Thyroid gland (tissue), 4 donors: ENCODE measurements at regions not wholly inside any gene's neighbourhood (a gene's known extent, or its start where the extent isn't known, plus 50 kb on each side); places are given as distances from the start of the nearest gene placed in this dataset.

Experiments used
- DNase-seq, 2 donors: peaks; one replicate each; pipeline ENCODE4 v3.0.0-alpha.2; 2019
- H3K27ac ChIP-seq, 3 donors: fragments of 200-600 bp; sonication (generic); 1 replicate in 2 of 3; 2 replicates in 1 of 3; pipeline ENCODE4 v1.5.1; 2016 to 2019; ENCODE audit warnings: mild to moderate bottlenecking in 1 of 3, moderate library complexity in 1 of 3
- H3K27me3 ChIP-seq: fragments of 200-600 bp; sonication (generic); one replicate; pipeline ENCODE4 v1.5.1; 2019
- H3K36me3 ChIP-seq, 2 donors: fragments of 200-600 bp; sonication (generic); one replicate each; pipeline ENCODE4 v1.5.1; 2016 to 2019
- H3K4me1 ChIP-seq, 2 donors: fragments of 200-600 bp; sonication (generic); one replicate each; pipeline ENCODE4 v1.5.1; 2017 to 2019
- H3K4me3 ChIP-seq, 3 donors: fragments of 200-600 bp; sonication (generic); replicated peaks in 1 of 3; 1 replicate in 2 of 3; 2 replicates in 1 of 3; pipeline ENCODE4 v1.5.1; 2016; ENCODE audit warnings: mild to moderate bottlenecking in 1 of 3
- H3K9me3 ChIP-seq: fragments of 200-600 bp; sonication (generic); one replicate; pipeline ENCODE4 v1.5.1; 2017
- CTCF ChIP-seq, 6 experiments: fragments of 200-600 bp in 3 of 6; fragments of 450-650 bp in 3 of 6; sonication (generic) in 3 of 6; IDR thresholded peaks; one replicate each; pipeline ENCODE4 v1.5.1; 2016 to 2019; ENCODE audit warnings: antibody characterized with exemption in 6 of 6, mild to moderate bottlenecking in 2 of 6, inconsistent platforms in 1 of 6, moderate library complexity in 1 of 6
- POLR2A ChIP-seq, 2 donors: fragments of 450-650 bp; IDR thresholded peaks; one replicate each; pipeline ENCODE4 v1.6.1; 2017; ENCODE audit warnings: antibody characterized with exemption in 2 of 2, mild to moderate bottlenecking in 2 of 2, moderate library complexity in 1 of 2
- WGBS, 2 donors: methylation state at CpG; one replicate each; pipeline ENCODE4 v1.1.5; 2017; 5-methylcytosine and 5-hydroxymethylcytosine counted together
- intact Hi-C: fragments of 100-400 bp; cut with DNase I; formaldehyde crosslinking; loops from one replicate; pipeline ENCODE4 v1.15.1; 2023

- DNase-seq, result no peak
- TF ChIP-seq POLR2A (IDR thresholded peaks at IDR 0.05), result no peak
- TF ChIP-seq CTCF (IDR thresholded peaks at IDR 0.05), result no peak
- WGBS, 2 donors, result 66 to 71% methylated on average over 3 of the region's 3 CpGs
- H3K27me3 ChIP-seq, result no peaks in the 10 kb centered on the region
- H3K9me3 ChIP-seq, result no peaks in the 10 kb centered on the region
- intact Hi-C loops, result no loop called here
- no peaks in the 10 kb centered on the region for H3K4me1 ChIP-seq
- H3K27ac ChIP-seq, result no peak overlapping the region
- H3K36me3 ChIP-seq, result no peaks in the 10 kb centered on the region
- H3K4me3 ChIP-seq, result no peak overlapping the region
Measured at GRCh38 chr14:38442208-38442607, 186.3 kb upstream of the CLEC14A start.

- H3K9me3 ChIP-seq, result no peaks in the 10 kb centered on the region
- no peaks in the 10 kb centered on the region for H3K4me1 ChIP-seq
- H3K27ac ChIP-seq, result no peak overlapping the region
- H3K27me3 ChIP-seq, result no peaks in the 10 kb centered on the region
- DNase-seq, result no peak
- no peaks in the 10 kb centered on the region for H3K36me3 ChIP-seq
- TF ChIP-seq POLR2A (IDR thresholded peaks at IDR 0.05) (no peak), CTCF (IDR thresholded peaks at IDR 0.05) (no peak)
- 93 to 95% methylated on average over 2 of the region's 2 CpGs for WGBS, 2 donors
- no peak overlapping the region for H3K4me3 ChIP-seq
- intact Hi-C loops, result no loop called here
Measured at GRCh38 chr14:38432186-38432585, 176.3 kb upstream of the CLEC14A start.

GRCh38 chr14:38431156-38431555 is 175.3 kb upstream of the CLEC14A start:
- H3K36me3 ChIP-seq, result no peaks in the 10 kb centered on the region
- 91 to 94% methylated on average over 4 of the region's 4 CpGs for WGBS, 2 donors
- H3K4me1 ChIP-seq, result no peaks in the 10 kb centered on the region
- DNase-seq, result no peak
- no peak for TF ChIP-seq CTCF (IDR thresholded peaks at IDR 0.05)
- TF ChIP-seq POLR2A (IDR thresholded peaks at IDR 0.05), result no peak
- H3K27ac ChIP-seq, result no peak overlapping the region
- H3K27me3 ChIP-seq, result no peaks in the 10 kb centered on the region
- no peaks in the 10 kb centered on the region for H3K9me3 ChIP-seq
- intact Hi-C loops, result no loop called here
- no peak overlapping the region for H3K4me3 ChIP-seq

GRCh38 chr14:38430522-38430921 is 174.6 kb upstream of the CLEC14A start:
- WGBS, 2 donors, result 88 to 92% methylated on average over 2 of the region's 2 CpGs
- no peaks in the 10 kb centered on the region for H3K36me3 ChIP-seq
- no peak overlapping the region for H3K4me3 ChIP-seq
- H3K9me3 ChIP-seq, result no peaks in the 10 kb centered on the region
- no peak for TF ChIP-seq CTCF (IDR thresholded peaks at IDR 0.05)
- no peak for TF ChIP-seq POLR2A (IDR thresholded peaks at IDR 0.05)
- DNase-seq, result no peak
- H3K27ac ChIP-seq, result no peak overlapping the region
- H3K27me3 ChIP-seq, result no peaks in the 10 kb centered on the region
- intact Hi-C loops, result no loop called here
- H3K4me1 ChIP-seq, result no peaks in the 10 kb centered on the region

- Histone ChIP-seq H3K27me3 (no peaks in the 10 kb centered on the region), H3K4me3 (no peak overlapping the region), H3K9me3 (no peaks in the 10 kb centered on the region), H3K4me1 (peaks cover 0 to 2% of the 10 kb centered on the region in 2 donors), H3K36me3 (no peaks in the 10 kb centered on the region), H3K27ac (no peak overlapping the region)
- intact Hi-C loops, result no loop called here
- TF ChIP-seq CTCF (IDR thresholded peaks at IDR 0.05) (no peak), POLR2A (IDR thresholded peaks at IDR 0.05) (no peak)
- no peak for DNase-seq
- 91 to 94% methylated on average over 5 of the region's 5 CpGs for WGBS, 2 donors
Measured at GRCh38 chr14:38425324-38425976, 169.6 kb upstream of the CLEC14A start.
